Body of pancreas (tissue), 4 donors: ENCODE measurements at regions not wholly inside any gene's neighbourhood (a gene's known extent, or its start where the extent isn't known, plus 50 kb on each side); places are given as distances from the start of the nearest gene placed in this dataset.

Source experiments
- ATAC-seq: fragments of 150-250 bp; one replicate; pipeline ENCODE4 v1.9.1; 2016
- DNase-seq, 4 donors: peaks; one replicate each; pipeline ENCODE4 v3.0.0-alpha.2; 2019
- H3K27ac ChIP-seq, 4 donors: fragments of 200-600 bp; sonication (generic); 1 replicate in 3 of 4; 2 replicates in 1 of 4; pipeline versions ENCODE4 v1.5.1 to v1.6.1; 2016 to 2019; ENCODE audit warnings: mild to moderate bottlenecking in 1 of 4, mixed read lengths in 1 of 4, moderate library complexity in 1 of 4
- H3K27me3 ChIP-seq, 2 donors: fragments of 200-600 bp; sonication (generic); one replicate each; pipeline ENCODE4 v1.6.0; 2016; ENCODE audit warnings: mild to moderate bottlenecking in 1 of 2
- H3K36me3 ChIP-seq, 2 donors: fragments of 200-600 bp; sonication (generic); replicated peaks in 1 of 2; 2 replicates each; pipeline ENCODE4 v1.5.1; 2016; ENCODE audit warnings: low read depth in 2 of 2; ENCODE audit not compliant: insufficient read depth in 1 of 2
- H3K4me1 ChIP-seq: fragments of 200-600 bp; sonication (generic); one replicate; pipeline ENCODE4 v1.6.0; 2016
- H3K4me3 ChIP-seq, 2 donors: fragments of 200-600 bp; sonication (generic); 1 replicate in 1 of 2; 2 replicates in 1 of 2; pipeline ENCODE4 v1.5.1; 2016 to 2019
- H3K9me3 ChIP-seq, 3 donors: fragments of 200-600 bp; sonication (generic); 1 replicate in 2 of 3; 2 replicates in 1 of 3; pipeline ENCODE4 v1.5.1; 2016
- CTCF ChIP-seq, 7 experiments: fragments of 450-650 bp in 4 of 7; fragments of 200-600 bp in 3 of 7; sonication (generic) in 3 of 7; IDR thresholded peaks; one replicate each; pipeline ENCODE4 v1.5.1; 2016 to 2019; ENCODE audit warnings: antibody characterized with exemption in 7 of 7
- POLR2A ChIP-seq, 3 donors: fragments of 450-650 bp; IDR thresholded peaks; one replicate each; pipeline ENCODE4 v1.6.1; 2016; ENCODE audit warnings: antibody characterized with exemption in 3 of 3, mild to moderate bottlenecking in 2 of 3
- WGBS, 2 donors: methylation state at CpG; one replicate each; pipeline ENCODE4 v1.1.5; 2017; 5-methylcytosine and 5-hydroxymethylcytosine counted together
- intact Hi-C: fragments of 100-400 bp; cut with DNase I; formaldehyde crosslinking; loops from one replicate; pipeline ENCODE4 v1.15.1; 2023

- TF ChIP-seq CTCF (IDR thresholded peaks at IDR 0.05) (no peak), POLR2A (IDR thresholded peaks at IDR 0.05) (no peak)
- intact Hi-C loops = no loop called here
- DNase-seq (no peak), ATAC-seq (no peak)
- Histone ChIP-seq H3K9me3 (peaks cover 0 to 6% (median 0%) of the 10 kb centered on the region in 3 donors), H3K27me3 (no peaks in the 10 kb centered on the region), H3K4me1 (no peaks in the 10 kb centered on the region), H3K27ac (no peak overlapping the region), H3K36me3 (no peaks in the 10 kb centered on the region), H3K4me3 (no peak overlapping the region)
- WGBS, 2 donors = 54% methylated on average over 1 of the region's 1 CpG; no CpG with 5 or more reads in 1 of the 2 donors
Measured at GRCh38 chr21:22535630-22536029, 1537.4 kb downstream of the NCAM2 start.

DNA sequence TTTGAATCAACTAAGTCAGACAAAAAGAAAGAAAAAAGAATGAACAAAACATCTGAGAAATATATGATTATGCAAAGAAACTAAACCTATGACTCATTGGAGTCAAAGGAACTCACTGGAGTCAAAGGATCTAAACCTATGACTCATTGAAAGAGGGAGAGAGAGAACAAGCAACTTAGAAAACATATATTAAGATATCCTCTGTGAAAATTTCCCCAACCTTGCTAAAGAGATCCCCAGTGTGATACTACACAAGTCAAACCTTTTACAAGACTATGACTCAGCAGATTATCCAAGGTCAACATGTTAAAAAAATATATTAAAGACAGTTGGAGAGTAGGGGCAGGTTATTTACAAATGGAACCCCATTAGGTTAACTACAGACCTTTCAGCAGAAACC lies 1538.3 kb downstream of the NCAM2 start:
- Histone ChIP-seq H3K9me3 (peaks cover 0 to 6% (median 0%) of the 10 kb centered on the region in 3 donors), H3K4me1 (no peaks in the 10 kb centered on the region), H3K4me3 (no peak overlapping the region), H3K27me3 (no peaks in the 10 kb centered on the region), H3K36me3 (no peaks in the 10 kb centered on the region), H3K27ac (no peak overlapping the region)
- DNase-seq (no peak), ATAC-seq (no peak)
- intact Hi-C loops = no loop called here
- TF ChIP-seq CTCF (IDR thresholded peaks at IDR 0.05) (no peak), POLR2A (IDR thresholded peaks at IDR 0.05) (no peak)

GRCh38 chr21:22544747-22545146 lies 1546.5 kb downstream of the NCAM2 start:
- H3K9me3 ChIP-seq = no peaks in the 10 kb centered on the region
- H3K27me3 ChIP-seq = no peaks in the 10 kb centered on the region
- ATAC-seq = no peak
- H3K36me3 ChIP-seq = no peaks in the 10 kb centered on the region
- intact Hi-C loops = no loop called here
- WGBS, 2 donors = 25 to 28% methylated on average over 2 of the region's 2 CpGs
- no peak overlapping the region for H3K27ac ChIP-seq
- TF ChIP-seq POLR2A (IDR thresholded peaks at IDR 0.05) (no peak), CTCF (IDR thresholded peaks at IDR 0.05) (no peak)
- H3K4me1 ChIP-seq = no peaks in the 10 kb centered on the region
- no peak for DNase-seq
- H3K4me3 ChIP-seq = no peak overlapping the region

- no peak for DNase-seq
- Histone ChIP-seq H3K4me1 (no peaks in the 10 kb centered on the region), H3K27me3 (no peaks in the 10 kb centered on the region), H3K36me3 (no peaks in the 10 kb centered on the region), H3K9me3 (no peaks in the 10 kb centered on the region), H3K27ac (no peak overlapping the region), H3K4me3 (no peak overlapping the region)
- intact Hi-C loops = no loop called here
- no peak for ATAC-seq
- TF ChIP-seq CTCF (IDR thresholded peaks at IDR 0.05) (no peak), POLR2A (IDR thresholded peaks at IDR 0.05) (no peak)
Measured at GRCh38 chr21:22552390-22552789, 1554.2 kb downstream of the NCAM2 start.

DNA sequence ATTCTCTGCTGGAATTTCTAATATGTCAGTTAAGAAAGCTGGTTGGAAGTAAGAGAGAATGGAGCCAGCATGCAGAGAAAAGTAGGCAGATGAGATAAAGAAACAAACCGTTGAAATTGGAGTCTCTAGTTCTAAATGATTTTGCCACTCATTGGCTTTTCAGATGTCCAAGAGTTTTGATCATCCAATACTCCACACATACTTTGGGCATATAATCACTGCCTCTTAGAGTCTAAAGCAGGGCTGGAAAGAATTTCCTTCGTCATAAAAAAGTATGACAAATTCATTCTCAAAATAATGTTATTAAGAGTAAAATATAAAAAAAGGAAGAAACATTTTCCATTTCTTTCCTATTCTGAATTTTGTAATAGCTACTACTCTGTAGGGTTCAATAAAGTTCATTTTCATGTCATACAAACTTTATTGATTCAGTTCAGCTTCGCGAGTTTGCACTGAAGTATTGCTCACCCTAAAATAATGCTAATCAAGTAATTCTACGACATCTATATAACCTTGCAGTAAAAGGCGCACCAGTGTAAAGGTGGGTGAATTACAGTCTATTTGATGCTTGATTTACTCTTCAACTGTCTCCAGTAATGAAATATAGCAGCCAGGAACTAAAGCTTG lies 1556.6 kb downstream of the NCAM2 start:
- 47 to 66% methylated on average over 6 of the region's 6 CpGs for WGBS, 2 donors
- Histone ChIP-seq H3K9me3 (no peaks in the 10 kb centered on the region), H3K4me1 (no peaks in the 10 kb centered on the region), H3K36me3 (no peaks in the 10 kb centered on the region), H3K4me3 (no peak overlapping the region), H3K27me3 (no peaks in the 10 kb centered on the region), H3K27ac (no peak overlapping the region)
- DNase-seq = no peak
- TF ChIP-seq CTCF (IDR thresholded peaks at IDR 0.05) (no peak), POLR2A (IDR thresholded peaks at IDR 0.05) (no peak)
- intact Hi-C loops = no loop called here
- no peak for ATAC-seq
